K562 (cell line): ENCODE measurements at regions not wholly inside any gene's neighbourhood (a gene's known extent, or its start where the extent isn't known, plus 50 kb on each side); places are given as distances from the start of the nearest gene placed in this dataset.

ENCODE experiments used
- ATAC-seq: fragments of 200-7000 bp; cut with Tn5 transposase; 3 replicates; pipeline ENCODE4 v1.9.1; 2020; ENCODE audit warnings: moderate library complexity
- BruUV-seq: library from RNA; stranded (reverse); fragments of 400-500 nt; replicated peaks from 2 replicates; lab custom pipeline; 2021; lab: Mats Ljungman, UMichigan
- CTCF ChIA-PET: fragments of 300-600 bp; formaldehyde crosslinking; extraction: SDS; loops from one replicate; lab custom pipeline; 2021; ENCODE audit warnings: low intra/inter-chr PET ratio; lab: Yijun Ruan, JAX
- POLR2A ChIA-PET: fragments of 300-600, 350-650 bp; sonication (Branson Sonifier 250); formaldehyde crosslinking; extraction: SDS; loops from one replicate; lab custom pipeline; 2021; ENCODE audit warnings: antibody characterized with exemption, inconsistent platforms; lab: Yijun Ruan, JAX
- DNase-seq, 4 experiments: peaks; one replicate each; pipeline versions ENCODE4 v3.0.0 to v3.0.0-alpha.2; 2011 to 2018; ENCODE audit warnings: low spot score in 3 of 4, mixed read lengths in 3 of 4; ENCODE audit errors: extremely low read depth in 1 of 4
- FAIRE-seq: peaks from 2 replicates; lab custom pipeline; 2011; peaks lifted over from hg19 to GRCh38; lab: Jason Lieb, UNC
- H2AFZ ChIP-seq: 2 replicates; pipeline ENCODE4 v1.6.0; 2011; ENCODE audit warnings: low read depth, low read length, control low read depth, inconsistent platforms
- H3K27ac ChIP-seq: fragments of 200-600 bp; 3 replicates; pipeline ENCODE4 v1.8.0; 2011; ENCODE audit warnings: low read depth, mild to moderate bottlenecking, control low read depth, inconsistent platforms, low read length, moderate library complexity, mixed read lengths; ENCODE audit errors: extremely low read depth
- H3K27me3 ChIP-seq, 2 experiments: fragments of 300-600 bp in 1 of 2; 2 replicates in 1 of 2; 3 replicates in 1 of 2; pipeline versions ENCODE4 v1.6.0 to v1.8.0; 2011; ENCODE audit warnings: inconsistent platforms in 2 of 2, low read length in 2 of 2, mild to moderate bottlenecking in 1 of 2, mixed read lengths in 1 of 2, moderate library complexity in 1 of 2; ENCODE audit not compliant: control insufficient read depth in 2 of 2, insufficient read depth in 2 of 2
- H3K36me3 ChIP-seq: fragments of 300-600 bp; 3 replicates; pipeline ENCODE4 v1.8.0; 2011; ENCODE audit warnings: mild to moderate bottlenecking, low read length, inconsistent platforms; ENCODE audit not compliant: control insufficient read depth, insufficient read depth
- H3K4me1 ChIP-seq, 2 experiments: fragments of 200-600 bp in 1 of 2; replicated peaks in 1 of 2; 2 replicates in 1 of 2; 3 replicates in 1 of 2; pipeline versions ENCODE4 v1.5.1 to v1.8.0; 2011; ENCODE audit warnings: inconsistent platforms in 2 of 2, low read length in 2 of 2, mild to moderate bottlenecking in 1 of 2, mixed read lengths in 1 of 2, moderate library complexity in 1 of 2; ENCODE audit not compliant: control insufficient read depth in 2 of 2, insufficient read depth in 2 of 2
- H3K4me2 ChIP-seq: 2 replicates; pipeline ENCODE4 v1.6.1; 2011; ENCODE audit warnings: low read length, control low read depth, inconsistent platforms, mixed read lengths; ENCODE audit not compliant: insufficient read depth
- H3K4me3 ChIP-seq: fragments of 200-600 bp; sonication (generic), shearing (Covaris generic); 2 replicates; pipeline ENCODE4 v1.5.1; 2016; ENCODE audit warnings: control low read depth, inconsistent platforms
- H3K79me2 ChIP-seq: fragments of 200-600 bp; 3 replicates; pipeline ENCODE4 v1.8.0; 2011; ENCODE audit warnings: low read length, inconsistent platforms; ENCODE audit not compliant: control insufficient read depth, insufficient read depth
- H3K9ac ChIP-seq, 2 experiments: 2 replicates each; pipeline versions ENCODE4 v1.6.0 to v1.6.1; 2011; ENCODE audit warnings: low read depth in 2 of 2, low read length in 2 of 2, control low read depth in 1 of 2, inconsistent platforms in 1 of 2, mild to moderate bottlenecking in 1 of 2, mixed read lengths in 1 of 2; ENCODE audit not compliant: insufficient read depth in 1 of 2
- H3K9me1 ChIP-seq: one replicate; pipeline ENCODE4 v1.6.0; 2011; ENCODE audit warnings: inconsistent platforms, mild to moderate bottlenecking, low read length, moderate library complexity; ENCODE audit not compliant: control insufficient read depth, insufficient read depth
- H3K9me3 ChIP-seq: replicated peaks from 2 replicates; pipeline ENCODE4 v1.5.1; 2011; ENCODE audit warnings: low read depth, low read length, inconsistent platforms; ENCODE audit not compliant: control insufficient read depth, insufficient read depth
- H4K20me1 ChIP-seq: replicated peaks from 2 replicates; pipeline ENCODE4 v1.6.1; 2011; ENCODE audit warnings: low read length, inconsistent platforms, mixed read lengths; ENCODE audit not compliant: control insufficient read depth, insufficient read depth
- FOSL1 ChIP-seq: fragments of 200-800 bp; sonication (Bioruptor generic); conservative IDR thresholded peaks from 2 replicates; pipeline ENCODE4 v1.6.1; 2016; ENCODE audit warnings: missing genetic modification characterization, missing compliant biosample characterization
- FOXM1 ChIP-seq, 2 experiments: fragments of 450-650 bp in 1 of 2; sonication (generic) in 1 of 2; formaldehyde crosslinking in 1 of 2; IDR thresholded peaks; 2 replicates each; pipeline versions ENCODE4 v1.6.1 to v1.9.0; 2017 to 2022; ENCODE audit warnings: low read depth in 2 of 2, mild to moderate bottlenecking in 2 of 2, missing genetic modification reagents in 1 of 2, moderate library complexity in 1 of 2
- HOMEZ ChIP-seq: fragments of 250-450 bp; sonication (Bioruptor Pico); IDR thresholded peaks from 2 replicates; pipeline ENCODE4 v1.4.0; 2020; ENCODE audit warnings: mild to moderate bottlenecking, moderate library complexity
- MAFF ChIP-seq: IDR thresholded peaks from 2 replicates; pipeline ENCODE4 v1.6.1; 2012; ENCODE audit warnings: low read length, improper control_type of control experiment
- REST ChIP-seq, 2 experiments: fragments of 450-650 bp; formaldehyde crosslinking in 1 of 2; IDR thresholded peaks; 2 replicates each; pipeline versions ENCODE4 v1.4.0 to v1.6.1; 2014 to 2020; ENCODE audit warnings: mild to moderate bottlenecking in 2 of 2, borderline replicate concordance in 1 of 2, low read depth in 1 of 2
- ZFP91 ChIP-seq: sonication (generic); formaldehyde crosslinking; IDR thresholded peaks from 2 replicates; pipeline ENCODE4 v1.8.0; 2022; ENCODE audit warnings: mild to moderate bottlenecking, missing genetic modification reagents
- ZNF717 ChIP-seq: fragments of 250-450 bp; sonication (Bioruptor Pico); IDR thresholded peaks from 2 replicates; pipeline ENCODE4 v1.5.0; 2021
- WGBS: fragments of 100-300 bp; shearing (Covaris generic); methylation state at CpG from one replicate; pipeline ENCODE4 v1.1.6; 2016; ENCODE audit warnings: low coverage, mixed read lengths; ENCODE audit not compliant: insufficient coverage; ENCODE audit errors: missing lambda C conversion rate; 5-methylcytosine and 5-hydroxymethylcytosine counted together
- in situ Hi-C: fragments of 300-500 bp; cut with MboI; formaldehyde crosslinking; loops from 4 replicates; pipeline ENCODE4 v1.15.0; 2018; ENCODE audit warnings: inconsistent platforms, mixed read lengths
- intact Hi-C: fragments of 100-400 bp; cut with micrococcal nuclease; formaldehyde crosslinking; loops from 2 replicates; pipeline ENCODE4 v1.14.2; 2022

- no peak for TF ChIP-seq ZFP91 (CRISPR knock-in tag)
- no peak for TF ChIP-seq FOSL1
- TF ChIP-seq ZNF717 = no peak
- TF ChIP-seq REST (IDR thresholded peaks at IDR 0.05; ENCODE audit: borderline replicate concordance) = no peak
- TF ChIP-seq REST (CRISPR knock-in tag; IDR thresholded peaks at IDR 0.05; ENCODE audit: low read depth) = no peak
- TF ChIP-seq FOXM1 (IDR thresholded peaks at IDR 0.05; ENCODE audit: low read depth) = no peak
- no peak for TF ChIP-seq FOXM1 (CRISPR knock-in tag; IDR thresholded peaks at IDR 0.05; ENCODE audit: low read depth)
- no peak for TF ChIP-seq MAFF
- no peak for TF ChIP-seq HOMEZ (CRISPR knock-in tag)
- TF ChIP-seq, all 486 proteins: peak for 0
- no peak for ATAC-seq
- no peak overlapping the region for H3K4me2 ChIP-seq
- no peak overlapping the region for H2AFZ ChIP-seq
- no peak for DNase-seq
- ChIA-PET POLR2A (no interaction called here), CTCF (no interaction called here)
- no peak for FAIRE-seq
- no peaks in the 10 kb centered on the region for H3K27me3 ChIP-seq
- H4K20me1 ChIP-seq = no peaks in the 10 kb centered on the region
- H3K4me1 ChIP-seq = no peaks in the 10 kb centered on the region
- in situ Hi-C loops = no loop called here
- no peaks in the 10 kb centered on the region for H3K36me3 ChIP-seq
- H3K9ac ChIP-seq = no peak overlapping the region
- H3K4me3 ChIP-seq = no peak overlapping the region
- no TSS peak for BruUV-seq
- H3K79me2 ChIP-seq = no peaks in the 10 kb centered on the region
- no peaks in the 10 kb centered on the region for H3K9me3 ChIP-seq
- WGBS = 11% methylated on average over 3 of the region's 4 CpGs
- H3K27ac ChIP-seq = no peak overlapping the region
- intact Hi-C loops = no loop called here
- no peaks in the 10 kb centered on the region for H3K9me1 ChIP-seq
Observed at GRCh38 chr14:106670011-106670410, 1143.6 kb downstream of the TMEM121 start.
